Mesothelial cell of epicardium (in vitro differentiated cells): ENCODE measurements at regions not wholly inside any gene's neighbourhood (a gene's known extent, or its start where the extent isn't known, plus 50 kb on each side); places are given as distances from the start of the nearest gene placed in this dataset.
"Not testable (repeated sequence)": the region's sequence is repeated elsewhere in the genome, so short reads cannot be mapped to it uniquely, and the experiment has no call there.

Experiments used
- DNase-seq, 2 experiments: peaks; one replicate each; pipeline ENCODE4 v3.0.0; 2021; ENCODE audit warnings: low spot score in 2 of 2; ENCODE audit not compliant: unreplicated experiment in 2 of 2
- H3K27ac Mint-ChIP-seq: 2 replicates; pipeline ENCODE4 v1.8.0; 2021; ENCODE audit warnings: mixed read lengths
- H3K27me3 Mint-ChIP-seq: 2 replicates; pipeline ENCODE4 v1.8.0; 2021; ENCODE audit warnings: low read depth, mixed read lengths
- H3K36me3 Mint-ChIP-seq: 2 replicates; pipeline ENCODE4 v1.8.0; 2021; ENCODE audit warnings: mixed read lengths
- H3K4me1 Mint-ChIP-seq: 2 replicates; pipeline ENCODE4 v1.8.0; 2021; ENCODE audit warnings: mixed read lengths
- H3K4me3 Mint-ChIP-seq: 2 replicates; pipeline ENCODE4 v1.8.0; 2021; ENCODE audit warnings: mild to moderate bottlenecking, moderate library complexity, mixed read lengths
- H3K9me3 Mint-ChIP-seq: 2 replicates; pipeline ENCODE4 v1.8.0; 2021; ENCODE audit warnings: mixed read lengths
- CTCF ChIP-seq: fragments of 200-600 bp; sonication (generic); IDR thresholded peaks from one replicate; pipeline ENCODE4 v1.5.0; 2021; ENCODE audit warnings: antibody characterized with exemption; ENCODE audit not compliant: unreplicated experiment

- Mint-ChIP-seq H3K36me3 (peaks cover 50% of the 10 kb centered on the region), H3K27ac (no peak overlapping the region), H3K9me3 (peaks cover 29% of the 10 kb centered on the region), H3K27me3 (no peaks in the 10 kb centered on the region), H3K4me3 (no peak overlapping the region), H3K4me1 (no peaks in the 10 kb centered on the region)
- no peak for DNase-seq
- TF ChIP-seq CTCF, result no peak
Observed at GRCh38 chr12:100083308-100083707, 59.4 kb downstream of the BLTP3B start.

- Mint-ChIP-seq H3K9me3 (peaks cover 40% of the 10 kb centered on the region), H3K36me3 (peaks cover 71% of the 10 kb centered on the region)
- H3K4me1 Mint-ChIP-seq, H3K4me3 Mint-ChIP-seq, H3K27ac Mint-ChIP-seq, DNase-seq, H3K27me3 Mint-ChIP-seq: not testable (repeated sequence)
Observed at GRCh38 chr12:100078777-100079176, 63.9 kb downstream of the BLTP3B start.

DNA sequence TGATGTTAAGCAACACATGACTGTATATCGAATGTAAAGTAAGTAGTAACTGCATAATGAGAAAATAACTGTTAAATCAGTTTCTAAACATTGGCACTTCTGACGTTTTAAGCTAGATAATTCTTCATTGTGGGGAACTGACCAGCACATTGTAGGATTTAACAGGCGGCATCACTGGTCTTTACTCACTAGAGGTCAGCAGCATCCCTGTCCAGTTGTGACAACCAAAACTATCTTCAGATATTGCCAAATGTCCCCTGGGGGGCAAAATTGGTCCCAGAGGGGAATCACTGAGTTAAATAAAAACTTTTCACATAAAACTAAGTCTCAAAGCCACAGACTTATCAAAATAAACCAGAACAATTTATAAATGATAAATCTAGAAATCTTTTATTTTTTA, 65.3 kb downstream of the BLTP3B start:
- no peak for DNase-seq
- Mint-ChIP-seq H3K9me3 (peaks cover 41% of the 10 kb centered on the region), H3K27me3 (no peaks in the 10 kb centered on the region), H3K4me3 (no peak overlapping the region), H3K36me3 (peaks cover 66% of the 10 kb centered on the region), H3K4me1 (no peaks in the 10 kb centered on the region), H3K27ac (no peak overlapping the region)
- no peak for TF ChIP-seq CTCF

DNA sequence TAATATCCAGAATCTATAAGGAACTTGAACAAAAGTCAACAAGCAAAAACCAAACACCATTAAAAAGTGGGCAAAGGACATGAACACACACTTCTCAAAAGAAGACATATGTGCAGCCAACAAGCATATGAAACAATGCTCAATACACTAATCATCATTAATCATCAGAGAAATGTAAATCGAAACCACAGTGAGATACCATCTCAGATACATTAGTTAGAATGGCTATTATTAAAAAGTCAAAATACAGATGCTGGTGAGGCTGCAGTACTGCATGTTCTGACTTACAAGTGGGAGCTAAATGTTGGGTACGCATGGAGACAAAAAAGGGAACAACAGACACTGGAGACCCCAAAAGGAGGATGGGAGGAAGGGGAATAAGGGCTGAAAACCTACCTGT, 67.1 kb downstream of the BLTP3B start:
- peaks cover 51% of the 10 kb centered on the region for H3K36me3 Mint-ChIP-seq
- TF ChIP-seq CTCF, result no peak
- H3K27me3 Mint-ChIP-seq, result no peaks in the 10 kb centered on the region
- no peak overlapping the region for H3K4me3 Mint-ChIP-seq
- DNase-seq, result no peak
- no peak overlapping the region for H3K27ac Mint-ChIP-seq
- H3K4me1 Mint-ChIP-seq, result no peaks in the 10 kb centered on the region
- H3K9me3 Mint-ChIP-seq, result peaks cover 26% of the 10 kb centered on the region

GRCh38 chr12:100069795-100070194, 72.9 kb downstream of the BLTP3B start:
- Mint-ChIP-seq H3K9me3 (peaks cover 48% of the 10 kb centered on the region), H3K27me3 (no peaks in the 10 kb centered on the region), H3K4me3 (no peak overlapping the region), H3K4me1 (no peaks in the 10 kb centered on the region), H3K36me3 (peaks cover 59% of the 10 kb centered on the region), H3K27ac (peak overlapping the region; percentile 72)
- no peak for DNase-seq
- TF ChIP-seq CTCF, result no peak

- no peak overlapping the region for H3K27ac Mint-ChIP-seq
Observed at GRCh38 chr12:100068305-100068704, 74.4 kb downstream of the BLTP3B start.

More at GRCh38 chr12:100068305-100068704, 74.4 kb downstream of the BLTP3B start:
- H3K36me3 Mint-ChIP-seq, result peaks cover 61% of the 10 kb centered on the region
- peaks cover 52% of the 10 kb centered on the region for H3K9me3 Mint-ChIP-seq
- no peak overlapping the region for H3K4me3 Mint-ChIP-seq
- H3K27me3 Mint-ChIP-seq, result no peaks in the 10 kb centered on the region
- no peaks in the 10 kb centered on the region for H3K4me1 Mint-ChIP-seq
- no peak for DNase-seq
- TF ChIP-seq CTCF, result no peak
